ENCODE measurements at regions not wholly inside any gene's neighbourhood (a gene's known extent, or its start where the extent isn't known, plus 50 kb on each side); places are given as distances from the start of the nearest gene placed in this dataset.

DNA sequence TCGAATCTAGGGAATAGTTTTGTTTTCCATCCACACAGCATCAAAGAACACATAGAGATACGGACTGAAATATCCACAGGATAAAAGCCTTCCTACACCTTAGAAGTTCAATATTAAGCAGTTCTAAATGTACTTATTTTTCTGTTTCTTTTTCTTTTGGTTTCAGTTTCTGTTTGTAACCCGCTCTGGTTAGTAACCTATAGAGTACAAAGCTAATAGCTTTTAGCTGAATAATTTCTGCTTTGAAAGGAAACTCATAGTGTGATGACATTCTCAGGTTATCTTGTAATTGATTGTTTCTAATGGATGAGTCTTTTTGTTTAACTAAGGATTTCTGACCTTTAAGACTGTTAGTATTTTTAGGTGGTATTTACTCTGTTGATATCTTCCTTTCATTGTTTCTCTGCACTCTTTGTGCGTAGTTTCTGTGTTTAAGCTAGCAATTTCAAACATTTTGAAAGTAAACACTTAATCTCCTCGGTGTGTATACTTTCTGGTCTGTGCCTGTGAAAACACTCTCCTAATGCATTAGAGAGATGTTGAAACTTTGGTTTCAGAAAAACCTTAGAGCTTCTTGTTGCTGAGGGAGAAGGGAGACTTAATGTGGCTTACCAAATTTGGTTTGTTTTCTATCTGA is 385.5 kb downstream of the HDGFL1 start:
- TF ChIP-seq, protein P1, sequence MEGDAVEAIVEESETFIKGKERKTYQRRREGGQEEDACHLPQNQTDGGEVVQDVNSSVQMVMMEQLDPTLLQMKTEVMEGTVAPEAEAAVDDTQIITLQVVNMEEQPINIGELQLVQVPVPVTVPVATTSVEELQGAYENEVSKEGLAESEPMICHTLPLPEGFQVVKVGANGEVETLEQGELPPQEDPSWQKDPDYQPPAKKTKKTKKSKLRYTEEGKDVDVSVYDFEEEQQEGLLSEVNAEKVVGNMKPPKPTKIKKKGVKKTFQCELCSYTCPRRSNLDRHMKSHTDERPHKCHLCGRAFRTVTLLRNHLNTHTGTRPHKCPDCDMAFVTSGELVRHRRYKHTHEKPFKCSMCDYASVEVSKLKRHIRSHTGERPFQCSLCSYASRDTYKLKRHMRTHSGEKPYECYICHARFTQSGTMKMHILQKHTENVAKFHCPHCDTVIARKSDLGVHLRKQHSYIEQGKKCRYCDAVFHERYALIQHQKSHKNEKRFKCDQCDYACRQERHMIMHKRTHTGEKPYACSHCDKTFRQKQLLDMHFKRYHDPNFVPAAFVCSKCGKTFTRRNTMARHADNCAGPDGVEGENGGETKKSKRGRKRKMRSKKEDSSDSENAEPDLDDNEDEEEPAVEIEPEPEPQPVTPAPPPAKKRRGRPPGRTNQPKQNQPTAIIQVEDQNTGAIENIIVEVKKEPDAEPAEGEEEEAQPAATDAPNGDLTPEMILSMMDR (IDR thresholded peaks at IDR 0.05), result no peak
- TF ChIP-seq EP300 (IDR thresholded peaks at IDR 0.05), result no peak

Measured in esophagus muscularis mucosa (tissue), 3 donors.